Natural killer cell (primary cell): ENCODE measurements at regions not wholly inside any gene's neighbourhood (a gene's known extent, or its start where the extent isn't known, plus 50 kb on each side); places are given as distances from the start of the nearest gene placed in this dataset.

ENCODE experiments used
- ATAC-seq, 3 donors: fragments of 150-1000 bp in 2 of 3; fragments of 200-7000 bp in 1 of 3; cut with Tn5 transposase; 1 replicate in 1 of 3; 2 replicates in 2 of 3; pipeline ENCODE4 v1.10.0; 2021; ENCODE audit warnings: mild to moderate bottlenecking in 2 of 3, moderate library complexity in 2 of 3
- DNase-seq, 2 donors: peaks; one replicate each; pipeline versions ENCODE4 v3.0.0 to v3.0.0-alpha.2; 2013 to 2021; ENCODE audit warnings: mixed read lengths in 1 of 2
- H3K27ac ChIP-seq: one replicate; pipeline ENCODE4 v1.5.1; 2013; ENCODE audit warnings: mild to moderate bottlenecking, low read length
- H3K27me3 ChIP-seq: one replicate; pipeline ENCODE4 v1.6.1; 2013; ENCODE audit warnings: low read length; ENCODE audit not compliant: control insufficient read depth, insufficient read depth
- H3K36me3 ChIP-seq: one replicate; pipeline ENCODE4 v1.6.1; 2013; ENCODE audit warnings: low read length; ENCODE audit not compliant: control insufficient read depth, insufficient read depth
- H3K4me1 ChIP-seq: one replicate; pipeline ENCODE4 v1.6.1; 2013; ENCODE audit warnings: low read length; ENCODE audit not compliant: control insufficient read depth, insufficient read depth
- H3K4me3 ChIP-seq: one replicate; pipeline ENCODE4 v1.5.1; 2013; ENCODE audit warnings: low read length
- H3K9me3 ChIP-seq: one replicate; pipeline ENCODE4 v1.6.1; 2013; ENCODE audit warnings: low read length; ENCODE audit not compliant: control insufficient read depth, insufficient read depth
- H3K27ac Mint-ChIP-seq, 2 donors: one replicate each; pipeline ENCODE4 v1.8.0; 2022; ENCODE audit warnings: mild to moderate bottlenecking in 2 of 2, mixed read lengths in 2 of 2, moderate library complexity in 1 of 2
- H3K27me3 Mint-ChIP-seq, 2 donors: one replicate each; pipeline ENCODE4 v1.8.0; 2022; ENCODE audit warnings: low read depth in 2 of 2, mixed read lengths in 2 of 2
- H3K36me3 Mint-ChIP-seq: one replicate; pipeline ENCODE4 v1.8.0; 2022; ENCODE audit warnings: mixed read lengths
- H3K4me1 Mint-ChIP-seq, 2 donors: one replicate each; pipeline ENCODE4 v1.8.0; 2022; ENCODE audit warnings: mixed read lengths in 2 of 2
- H3K4me3 Mint-ChIP-seq: one replicate; pipeline ENCODE4 v1.8.0; 2022; ENCODE audit warnings: mild to moderate bottlenecking, moderate library complexity, mixed read lengths
- H3K9me3 Mint-ChIP-seq, 2 donors: one replicate each; pipeline ENCODE4 v1.8.0; 2022; ENCODE audit warnings: mixed read lengths in 2 of 2
- CTCF ChIP-seq: fragments of 200-600 bp; IDR thresholded peaks from one replicate; pipeline ENCODE4 v1.8.0; 2022; ENCODE audit warnings: antibody characterized with exemption
- WGBS: methylation state at CpG from one replicate; pipeline ENCODE4 v1.1.7; 2013; ENCODE audit warnings: missing lambda C conversion rate; ENCODE audit not compliant: insufficient coverage; 5-methylcytosine and 5-hydroxymethylcytosine counted together
- intact Hi-C: fragments of 100-400 bp; cut with micrococcal nuclease; formaldehyde crosslinking; loops from one replicate; pipeline ENCODE4 v1.14.2; 2022

GRCh38 chr15:66894363-66894762 lies 171.0 kb upstream of the SMAD3 start:
- Histone ChIP-seq H3K4me1 (no peaks in the 10 kb centered on the region), H3K27ac (no peak overlapping the region), H3K4me3 (no peak overlapping the region), H3K27me3 (no peaks in the 10 kb centered on the region), H3K9me3 (no peaks in the 10 kb centered on the region), H3K36me3 (no peaks in the 10 kb centered on the region)
- Mint-ChIP-seq H3K27me3 (peaks cover 17 to 30% of the 10 kb centered on the region in 2 donors), H3K4me1 (no peaks in the 10 kb centered on the region), H3K27ac (no peak overlapping the region), H3K4me3 (no peak overlapping the region), H3K9me3 (no peaks in the 10 kb centered on the region), H3K36me3 (no peaks in the 10 kb centered on the region)
- WGBS, result 94% methylated on average over 5 of the region's 5 CpGs
- TF ChIP-seq CTCF, result no peak
- DNase-seq (no peak), ATAC-seq (no peak)
- intact Hi-C loops, result no loop called here

GRCh38 chr15:66894986-66895780 lies 170.2 kb upstream of the SMAD3 start:
- Mint-ChIP-seq H3K27ac (no peak overlapping the region), H3K4me3 (no peak overlapping the region), H3K36me3 (no peaks in the 10 kb centered on the region), H3K27me3 (peaks cover 17 to 30% of the 10 kb centered on the region in 2 donors), H3K9me3 (no peaks in the 10 kb centered on the region), H3K4me1 (no peaks in the 10 kb centered on the region)
- DNase-seq (no peak), ATAC-seq (no peak)
- intact Hi-C loops, result no loop called here
- no peak for TF ChIP-seq CTCF
- no peaks in the 10 kb centered on the region for H3K9me3 ChIP-seq
- whole genome bisulfite sequencing, result 65% methylated on average over 4 of the region's 4 CpGs
- no peaks in the 10 kb centered on the region for H3K4me1 ChIP-seq
- no peaks in the 10 kb centered on the region for H3K36me3 ChIP-seq
- H3K4me3 ChIP-seq, result no peak overlapping the region
- no peaks in the 10 kb centered on the region for H3K27me3 ChIP-seq
- H3K27ac ChIP-seq, result no peak overlapping the region

GRCh38 chr15:66895794-66896453 lies 169.5 kb upstream of the SMAD3 start:
- H3K27ac ChIP-seq, result no peak overlapping the region
- TF ChIP-seq CTCF, result no peak
- H3K4me1 ChIP-seq, result no peaks in the 10 kb centered on the region
- no peaks in the 10 kb centered on the region for H3K27me3 ChIP-seq
- no peak for DNase-seq
- Mint-ChIP-seq H3K27me3 (peaks cover 17 to 29% of the 10 kb centered on the region in 2 donors), H3K27ac (no peak overlapping the region), H3K4me3 (no peak overlapping the region), H3K9me3 (no peaks in the 10 kb centered on the region), H3K4me1 (no peaks in the 10 kb centered on the region), H3K36me3 (no peaks in the 10 kb centered on the region)
- 91% methylated on average over 9 of the region's 9 CpGs for WGBS
- no peak for ATAC-seq
- intact Hi-C loops, result no loop called here
- no peak overlapping the region for H3K4me3 ChIP-seq
- H3K9me3 ChIP-seq, result no peaks in the 10 kb centered on the region
- H3K36me3 ChIP-seq, result no peaks in the 10 kb centered on the region
